ENCODE measurements at regions not wholly inside any gene's neighbourhood (a gene's known extent, or its start where the extent isn't known, plus 50 kb on each side); places are given as distances from the start of the nearest gene placed in this dataset.

- no peak for TF ChIP-seq CTCF (IDR thresholded peaks at IDR 0.05; ENCODE audit: poor library complexity)
- TF ChIP-seq EZH2phosphoT487 (IDR thresholded peaks at IDR 0.05; ENCODE audit: low read depth, severe bottlenecking, unreplicated experiment): no peak
These were observed 705.9 kb downstream of the DHX35 start for GRCh38 chr20:39668038-39668437.
